ENCODE measurements at regions not wholly inside any gene's neighbourhood (a gene's known extent, or its start where the extent isn't known, plus 50 kb on each side); places are given as distances from the start of the nearest gene placed in this dataset.

DNA sequence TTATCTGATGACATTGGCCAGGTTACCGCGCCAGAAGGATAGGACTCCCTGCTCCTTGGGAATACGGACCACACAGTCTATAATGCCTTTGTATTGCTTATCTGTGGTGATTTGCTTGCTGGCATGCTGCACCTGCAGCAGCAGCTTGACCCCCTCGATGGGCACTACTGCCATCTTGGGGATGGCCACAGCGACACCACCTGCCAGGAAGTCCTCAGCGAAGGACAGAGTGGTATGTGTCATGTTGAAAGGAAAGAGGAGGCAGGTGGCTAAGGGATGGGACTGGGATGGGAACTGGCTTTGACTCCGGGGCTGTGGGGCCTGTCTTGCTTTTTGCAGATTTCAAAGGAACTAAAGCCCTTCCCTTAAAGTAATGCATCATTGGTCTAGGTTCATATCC, 50.3 kb upstream of the ACO1 start:
- no peaks in the 10 kb centered on the region for H3K4me1 ChIP-seq
- H3K27ac ChIP-seq, result no peak overlapping the region
- H3K27me3 ChIP-seq, result no peaks in the 10 kb centered on the region
- H3K9me3 ChIP-seq, result no peaks in the 10 kb centered on the region
- H3K36me3 ChIP-seq, result no peaks in the 10 kb centered on the region
- H3K4me3 ChIP-seq, result no peak overlapping the region
- intact Hi-C loops (cut with DNase I), result no loop called here
- DNase-seq (ENCODE audit: low spot score in 2 of 2), result no peak
- TF ChIP-seq, protein P1, sequence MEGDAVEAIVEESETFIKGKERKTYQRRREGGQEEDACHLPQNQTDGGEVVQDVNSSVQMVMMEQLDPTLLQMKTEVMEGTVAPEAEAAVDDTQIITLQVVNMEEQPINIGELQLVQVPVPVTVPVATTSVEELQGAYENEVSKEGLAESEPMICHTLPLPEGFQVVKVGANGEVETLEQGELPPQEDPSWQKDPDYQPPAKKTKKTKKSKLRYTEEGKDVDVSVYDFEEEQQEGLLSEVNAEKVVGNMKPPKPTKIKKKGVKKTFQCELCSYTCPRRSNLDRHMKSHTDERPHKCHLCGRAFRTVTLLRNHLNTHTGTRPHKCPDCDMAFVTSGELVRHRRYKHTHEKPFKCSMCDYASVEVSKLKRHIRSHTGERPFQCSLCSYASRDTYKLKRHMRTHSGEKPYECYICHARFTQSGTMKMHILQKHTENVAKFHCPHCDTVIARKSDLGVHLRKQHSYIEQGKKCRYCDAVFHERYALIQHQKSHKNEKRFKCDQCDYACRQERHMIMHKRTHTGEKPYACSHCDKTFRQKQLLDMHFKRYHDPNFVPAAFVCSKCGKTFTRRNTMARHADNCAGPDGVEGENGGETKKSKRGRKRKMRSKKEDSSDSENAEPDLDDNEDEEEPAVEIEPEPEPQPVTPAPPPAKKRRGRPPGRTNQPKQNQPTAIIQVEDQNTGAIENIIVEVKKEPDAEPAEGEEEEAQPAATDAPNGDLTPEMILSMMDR (IDR thresholded peaks at IDR 0.05), result no peak

Measured in ascending aorta (tissue), 2 donors.